Activated CD8-positive, alpha-beta memory T cell treated with anti-CD3 and anti-CD28 coated beads, Interleukin-2, amount 50 U/mL, for 48 hours (primary cell): ENCODE measurements at regions not wholly inside any gene's neighbourhood (a gene's known extent, or its start where the extent isn't known, plus 50 kb on each side); places are given as distances from the start of the nearest gene placed in this dataset.
"Not testable (repeated sequence)": the region's sequence is repeated elsewhere in the genome, so short reads cannot be mapped to it uniquely, and the experiment has no call there.

Source experiments
- DNase-seq: peaks from one replicate; pipeline ENCODE4 v3.0.0-alpha.2; 2020

DNA sequence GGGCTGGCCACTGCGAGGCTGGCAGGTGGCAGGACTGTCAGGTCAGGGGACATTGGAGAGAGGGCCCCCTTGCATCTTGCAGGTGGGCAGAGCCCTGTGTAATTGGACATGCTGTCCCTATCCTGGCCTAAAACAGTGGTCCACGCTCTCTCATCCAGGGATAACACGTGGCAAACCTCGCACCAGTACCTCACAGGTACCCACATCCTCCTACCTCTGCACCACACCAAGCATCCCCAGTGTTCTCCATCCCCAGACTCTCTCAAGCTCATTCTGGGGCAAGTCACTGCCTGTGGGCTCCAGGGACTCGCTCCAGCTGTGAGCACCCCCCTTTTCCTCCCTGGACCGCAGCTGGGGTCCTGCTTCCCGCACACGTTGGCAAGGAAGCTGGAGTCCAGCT, 212.3 kb upstream of the LRRC61 start:
- DNase-seq, result not testable (repeated sequence)

- DNase-seq, result not testable (repeated sequence)
These were observed 211.6 kb upstream of the LRRC61 start for GRCh38 chr7:150111373-150112139.

DNA sequence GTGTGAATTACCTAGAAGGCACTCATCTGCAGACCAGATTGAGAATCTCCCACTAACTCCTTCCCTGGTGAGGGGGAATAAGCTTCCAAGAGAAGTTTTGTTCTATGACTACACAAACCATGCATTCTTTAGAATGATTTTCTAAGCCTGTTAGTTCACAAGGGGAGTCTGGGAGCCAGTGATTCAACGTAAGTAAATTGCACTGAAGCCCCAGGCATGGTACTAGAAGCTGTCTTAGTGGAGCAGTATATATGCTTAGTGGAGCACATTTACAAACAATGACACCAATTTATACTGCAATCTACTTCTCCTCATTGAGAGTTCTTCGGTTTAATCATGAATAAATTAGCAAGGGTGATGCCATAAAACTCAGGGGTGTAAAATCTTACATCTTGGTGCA, 209.9 kb upstream of the LRRC61 start:
- DNase-seq, result not testable (repeated sequence)

DNA sequence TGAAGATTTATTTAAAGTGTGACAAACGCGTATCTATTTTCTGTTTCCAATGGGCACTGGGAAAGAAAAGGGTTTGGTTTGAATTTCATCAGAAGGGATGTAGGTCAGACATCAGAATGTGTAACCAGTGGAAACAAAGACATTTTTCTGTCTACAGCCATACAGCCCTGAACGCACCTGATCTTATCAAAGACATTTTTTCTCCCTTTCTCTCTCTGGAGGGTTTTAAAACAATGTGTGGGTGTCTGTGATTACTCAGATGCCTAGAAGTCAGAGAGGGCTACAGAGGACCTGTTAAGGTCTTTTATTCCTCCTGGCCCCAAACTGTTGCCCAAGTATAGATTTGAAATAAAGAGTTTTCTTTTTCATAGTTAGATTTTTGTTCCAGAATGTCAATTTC, 208.6 kb upstream of the LRRC61 start:
- not testable (repeated sequence) for DNase-seq

DNA sequence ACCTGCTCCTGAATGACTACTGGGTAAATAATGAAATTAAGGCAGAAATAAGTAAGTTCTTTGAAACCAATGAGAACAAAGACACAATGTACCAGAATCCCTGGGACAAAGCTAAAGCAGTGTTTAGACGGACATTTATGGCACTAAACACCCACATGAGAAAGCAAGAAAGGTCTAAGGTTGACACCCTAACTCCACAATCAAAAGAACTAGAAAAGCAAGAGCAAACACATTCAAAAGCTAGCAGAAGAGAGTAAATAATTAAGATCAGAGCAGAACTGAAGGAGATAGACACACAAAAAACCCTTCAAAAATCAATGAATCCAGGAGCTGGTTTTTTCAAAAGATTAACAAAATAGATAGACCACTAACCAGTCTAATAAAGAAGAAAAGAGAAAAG, 203.2 kb upstream of the LRRC61 start:
- DNase-seq, result not testable (repeated sequence)

- not testable (repeated sequence) for DNase-seq
These were observed 197.3 kb upstream of the LRRC61 start for GRCh38 chr7:150125831-150126230.

GRCh38 chr7:150134451-150134850, 188.7 kb upstream of the LRRC61 start:
- DNase-seq, result not testable (repeated sequence)

GRCh38 chr7:150135620-150136190, 187.4 kb upstream of the LRRC61 start:
- DNase-seq, result not testable (repeated sequence)

GRCh38 chr7:150139840-150140239, 183.3 kb upstream of the LRRC61 start:
- DNase-seq, result not testable (repeated sequence)

DNA sequence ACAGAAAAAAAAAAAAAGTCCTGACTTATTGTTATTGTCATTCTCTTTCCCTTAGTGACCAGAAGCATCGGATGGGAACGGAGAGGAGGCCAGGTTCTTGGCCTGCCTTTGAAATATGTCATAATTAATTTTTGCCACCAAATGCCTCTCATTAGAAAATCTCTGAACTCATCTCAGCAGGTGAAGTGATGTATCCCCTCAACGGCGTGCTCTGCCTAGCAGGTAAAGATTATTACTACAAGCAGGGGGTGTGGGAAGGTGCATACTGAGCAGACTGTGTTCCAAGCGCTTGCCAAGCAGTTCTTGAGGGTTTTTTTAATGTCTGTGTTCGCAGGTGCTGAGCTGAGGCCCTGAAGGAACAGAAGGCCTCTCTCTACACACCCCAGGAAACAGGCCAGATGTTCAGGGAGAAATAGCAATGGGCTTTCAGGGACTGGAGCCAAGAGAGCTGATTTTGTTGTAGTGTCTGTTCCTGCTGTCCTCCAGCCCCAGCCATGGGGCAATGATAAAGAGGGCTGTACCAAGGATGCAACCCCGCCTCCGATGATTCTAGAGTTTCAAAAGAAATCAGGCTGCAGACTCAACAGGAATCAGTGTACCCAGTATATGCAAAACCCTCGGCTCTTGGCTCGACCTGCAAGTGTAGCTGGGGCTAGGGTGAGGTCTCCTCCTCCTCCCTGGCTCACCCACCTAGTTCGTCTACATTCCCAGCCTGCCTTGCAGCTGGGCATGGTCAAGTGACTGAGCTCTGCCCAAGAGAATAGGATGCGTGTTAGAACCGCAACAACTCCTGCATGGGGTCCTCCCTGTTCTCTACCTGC, 181.4 kb upstream of the LRRC61 start:
- DNase-seq, result not testable (repeated sequence)

DNA sequence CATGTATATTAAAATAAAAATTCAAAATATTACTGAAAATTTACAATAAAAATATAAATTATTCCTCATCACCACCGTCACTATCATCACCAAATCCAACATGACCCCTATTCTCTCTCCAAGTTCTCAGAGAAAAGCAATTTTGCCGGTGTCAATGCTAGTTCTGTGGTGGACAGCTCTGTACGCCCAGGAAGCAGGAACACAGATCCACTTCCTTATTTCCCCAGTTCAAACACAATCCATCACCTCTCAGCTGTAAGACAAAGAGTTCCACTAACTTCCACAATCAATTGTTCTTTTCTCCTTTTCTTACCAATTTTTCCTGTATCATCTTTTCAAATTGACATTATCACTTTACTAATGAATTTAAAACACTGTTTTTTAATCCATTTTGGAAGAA, 177.0 kb upstream of the LRRC61 start:
- not testable (repeated sequence) for DNase-seq

DNA sequence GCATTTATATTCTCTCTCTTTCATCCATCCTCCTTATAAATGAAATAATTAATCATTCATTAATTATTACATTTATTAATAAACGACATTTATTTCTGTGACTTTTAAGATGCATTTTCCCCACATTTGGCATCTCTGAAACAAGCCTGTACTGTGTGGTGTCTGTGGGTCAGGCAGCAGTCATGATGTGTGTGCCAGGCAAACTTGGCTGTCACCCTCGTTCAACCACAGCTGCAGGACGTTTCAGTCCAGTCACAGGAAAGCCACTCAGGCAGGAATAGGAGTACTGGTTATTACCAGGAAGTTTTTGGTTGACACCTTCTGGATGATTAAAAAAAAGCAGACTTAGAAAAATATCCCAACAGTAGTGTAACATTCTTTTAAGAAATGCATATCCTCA, 175.6 kb upstream of the LRRC61 start:
- DNase-seq, result not testable (repeated sequence)

GRCh38 chr7:150156015-150156414, 167.1 kb upstream of the LRRC61 start:
- DNase-seq, result not testable (repeated sequence)

GRCh38 chr7:150158696-150159095, 164.5 kb upstream of the LRRC61 start:
- not testable (repeated sequence) for DNase-seq

DNA sequence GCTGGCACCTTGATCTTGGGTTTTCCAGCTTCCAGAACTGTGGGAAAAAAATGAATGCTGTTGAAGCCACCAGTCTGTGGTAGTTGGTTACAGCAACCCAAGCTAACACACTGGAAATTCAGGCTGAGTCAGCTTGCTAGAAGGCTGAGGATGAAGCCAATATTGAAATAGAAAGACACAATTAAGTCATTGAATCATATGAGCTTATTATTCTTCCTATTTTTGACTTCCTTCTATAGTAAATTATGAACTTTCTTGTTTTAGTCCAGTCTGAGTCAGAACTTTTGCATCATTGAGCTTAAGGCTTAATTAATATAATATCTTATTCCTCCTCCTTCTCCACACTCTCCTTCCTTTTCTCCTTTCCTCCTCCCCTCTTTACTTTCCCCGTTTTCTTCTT, 153.6 kb upstream of the LRRC61 start:
- DNase-seq, result not testable (repeated sequence)

DNA sequence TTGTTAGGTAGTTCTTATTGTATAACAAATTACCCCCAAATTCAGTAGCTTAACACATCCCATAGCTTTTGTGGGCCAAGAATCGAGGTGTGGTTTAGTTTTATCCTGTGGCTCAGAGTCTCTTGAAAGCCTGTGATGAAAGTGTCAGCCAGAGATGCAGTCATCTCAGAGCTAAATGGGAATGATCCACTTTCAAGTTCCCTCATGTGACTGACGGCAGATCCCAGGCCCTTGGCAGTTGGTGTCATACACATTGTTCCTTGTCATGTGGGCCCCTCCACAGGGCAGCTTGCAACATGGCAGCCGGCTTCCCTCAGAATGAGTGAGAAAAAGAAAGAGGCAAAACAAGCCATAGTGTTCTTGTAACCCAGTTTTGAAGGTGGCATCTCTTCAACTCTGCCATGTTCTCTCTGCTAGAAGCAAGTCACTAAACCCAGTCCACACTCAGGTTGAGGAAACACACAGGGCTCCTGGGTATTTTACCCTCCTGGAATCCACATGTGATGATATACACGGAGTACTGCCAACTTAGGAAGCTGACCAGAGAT, 153.1 kb upstream of the LRRC61 start:
- not testable (repeated sequence) for DNase-seq

DNA sequence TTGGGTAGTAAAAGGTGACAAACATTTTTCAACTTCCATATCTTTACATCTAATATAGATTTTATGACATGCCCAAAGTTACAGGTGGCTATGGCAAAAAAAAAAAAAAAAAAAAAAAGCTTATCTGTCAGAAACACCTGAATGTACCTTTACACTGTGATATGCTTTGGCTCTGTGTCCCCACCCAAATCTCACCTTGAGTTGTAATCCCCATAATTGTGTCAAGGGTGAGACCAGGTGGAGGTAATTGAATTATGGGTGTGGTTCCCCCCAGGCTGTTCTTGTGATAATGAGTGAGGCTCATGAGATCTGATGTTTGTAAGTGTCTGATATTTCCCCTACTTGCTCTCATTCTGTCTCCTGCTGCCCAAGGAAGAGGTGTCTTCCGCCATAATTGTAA, 139.6 kb upstream of the LRRC61 start:
- DNase-seq, result not testable (repeated sequence)

GRCh38 chr7:150189963-150190362, 133.2 kb upstream of the LRRC61 start:
- not testable (repeated sequence) for DNase-seq

GRCh38 chr7:150192541-150192940, 130.6 kb upstream of the LRRC61 start:
- DNase-seq, result not testable (repeated sequence)

DNA sequence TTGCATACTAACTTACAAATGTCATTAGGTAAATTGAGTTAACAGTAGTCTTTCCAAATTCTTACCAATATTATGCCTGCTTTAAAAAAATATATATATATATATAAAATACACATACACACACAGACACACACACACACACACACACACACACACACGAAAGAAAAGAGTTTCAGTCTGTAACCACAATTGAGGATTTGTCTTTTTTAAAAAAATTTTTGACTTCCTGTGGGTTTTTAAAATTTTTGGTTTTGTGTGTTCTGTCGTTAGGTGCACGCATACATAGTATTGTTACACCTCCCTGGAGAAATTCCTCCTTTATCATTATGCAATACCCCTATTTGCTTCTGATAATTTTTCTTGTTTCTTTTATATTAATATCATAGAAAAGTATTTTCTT, 129.3 kb upstream of the LRRC61 start:
- not testable (repeated sequence) for DNase-seq
